Suprapubic skin (tissue), 4 donors: ENCODE measurements at regions not wholly inside any gene's neighbourhood (a gene's known extent, or its start where the extent isn't known, plus 50 kb on each side); places are given as distances from the start of the nearest gene placed in this dataset.

Experiments
- DNase-seq, 2 donors: peaks; one replicate each; pipeline ENCODE4 v3.0.0-alpha.2; 2019; ENCODE audit warnings: low spot score in 2 of 2
- H3K27ac ChIP-seq: fragments of 200-600 bp; sonication (generic); one replicate; pipeline ENCODE4 v1.5.1; 2019
- H3K27me3 ChIP-seq: fragments of 200-600 bp; sonication (generic); one replicate; pipeline ENCODE4 v1.5.1; 2019
- H3K36me3 ChIP-seq: fragments of 200-600 bp; sonication (generic); one replicate; pipeline ENCODE4 v1.5.1; 2019
- H3K4me1 ChIP-seq: fragments of 200-600 bp; sonication (generic); one replicate; pipeline ENCODE4 v1.5.1; 2019
- H3K4me3 ChIP-seq: fragments of 200-600 bp; sonication (generic); one replicate; pipeline ENCODE4 v1.5.1; 2019; ENCODE audit warnings: mild to moderate bottlenecking
- H3K9me3 ChIP-seq: fragments of 200-600 bp; sonication (generic); one replicate; pipeline ENCODE4 v1.5.1; 2019
- CTCF ChIP-seq, 2 donors: fragments of 200-600 bp in 1 of 2; fragments of 450-650 bp in 1 of 2; sonication (generic) in 1 of 2; IDR thresholded peaks; one replicate each; pipeline ENCODE4 v1.5.1; 2016 to 2019; ENCODE audit warnings: antibody characterized with exemption in 2 of 2, mild to moderate bottlenecking in 1 of 2, moderate library complexity in 1 of 2
- EP300 ChIP-seq: sonication (generic); formaldehyde crosslinking; IDR thresholded peaks from one replicate; pipeline ENCODE4 v1.6.1; 2017; ENCODE audit warnings: antibody characterized with exemption
- POLR2A ChIP-seq, 2 donors: fragments of 450-650 bp; IDR thresholded peaks; one replicate each; pipeline ENCODE4 v1.6.1; 2017; ENCODE audit warnings: antibody characterized with exemption in 2 of 2, mild to moderate bottlenecking in 2 of 2, moderate library complexity in 2 of 2
- POLR2AphosphoS5 ChIP-seq, 3 donors: sonication (generic); formaldehyde crosslinking; IDR thresholded peaks; one replicate each; pipeline ENCODE4 v1.6.1; 2017; ENCODE audit warnings: antibody characterized with exemption in 3 of 3
- WGBS: methylation state at CpG from one replicate; pipeline ENCODE4 v1.1.5; 2018; 5-methylcytosine and 5-hydroxymethylcytosine counted together

GRCh38 chr2:41966431-41966893 lies 81.4 kb upstream of the PKDCC start:
- no peaks in the 10 kb centered on the region for H3K36me3 ChIP-seq
- peak overlapping the region; percentile 70 for H3K27ac ChIP-seq
- H3K4me1 ChIP-seq, result peaks cover 54% of the 10 kb centered on the region
- WGBS, result 15% methylated on average over 10 of the region's 10 CpGs
- H3K9me3 ChIP-seq, result no peaks in the 10 kb centered on the region
- peak; percentile 93 to 95 for DNase-seq
- H3K4me3 ChIP-seq, result no peak overlapping the region
- TF ChIP-seq POLR2A (IDR thresholded peaks at IDR 0.05), result no peak
- no peak for TF ChIP-seq POLR2AphosphoS5 (IDR thresholded peaks at IDR 0.05)
- no peak for TF ChIP-seq EP300
- no peak for TF ChIP-seq CTCF (IDR thresholded peaks at IDR 0.05)
- peaks cover 3% of the 10 kb centered on the region for H3K27me3 ChIP-seq

- H3K27ac ChIP-seq, result peak overlapping the region; percentile 70
- H3K27me3 ChIP-seq, result peaks cover 3% of the 10 kb centered on the region
- H3K4me3 ChIP-seq, result no peak overlapping the region
- peak in 1 of 3 donors; percentile 36 for TF ChIP-seq POLR2AphosphoS5 (IDR thresholded peaks at IDR 0.05)
- no peak for TF ChIP-seq POLR2A (IDR thresholded peaks at IDR 0.05)
- WGBS, result 51% methylated on average over 5 of the region's 8 CpGs
- no peaks in the 10 kb centered on the region for H3K36me3 ChIP-seq
- H3K9me3 ChIP-seq, result no peaks in the 10 kb centered on the region
- peaks cover 54% of the 10 kb centered on the region for H3K4me1 ChIP-seq
- DNase-seq, result peak; percentile 76 to 85
These were observed 80.9 kb upstream of the PKDCC start for GRCh38 chr2:41966920-41967319.

GRCh38 chr2:41967476-41968181 lies 80.2 kb upstream of the PKDCC start:
- 38% methylated on average over 13 of the region's 13 CpGs for whole genome bisulfite sequencing
- no peak overlapping the region for H3K4me3 ChIP-seq
- no peak for DNase-seq
- TF ChIP-seq CTCF (IDR thresholded peaks at IDR 0.05), result no peak
- TF ChIP-seq POLR2AphosphoS5 (IDR thresholded peaks at IDR 0.05), result no peak
- no peak for TF ChIP-seq POLR2A (IDR thresholded peaks at IDR 0.05)
- TF ChIP-seq EP300, result no peak
- no peaks in the 10 kb centered on the region for H3K36me3 ChIP-seq
- H3K4me1 ChIP-seq, result peaks cover 54% of the 10 kb centered on the region
- no peaks in the 10 kb centered on the region for H3K27me3 ChIP-seq
- H3K9me3 ChIP-seq, result no peaks in the 10 kb centered on the region
- peak overlapping the region; percentile 70 for H3K27ac ChIP-seq

- no peak for TF ChIP-seq CTCF (IDR thresholded peaks at IDR 0.05)
- no peak for TF ChIP-seq POLR2AphosphoS5 (IDR thresholded peaks at IDR 0.05)
- no peak for TF ChIP-seq POLR2A (IDR thresholded peaks at IDR 0.05)
- TF ChIP-seq EP300, result no peak
- WGBS, result 52% methylated on average over 2 of the region's 2 CpGs
- no peaks in the 10 kb centered on the region for H3K27me3 ChIP-seq
- no peak for DNase-seq
- H3K4me3 ChIP-seq, result no peak overlapping the region
- H3K36me3 ChIP-seq, result no peaks in the 10 kb centered on the region
- H3K27ac ChIP-seq, result peak overlapping the region; percentile 70
- H3K4me1 ChIP-seq, result peaks cover 52% of the 10 kb centered on the region
- no peaks in the 10 kb centered on the region for H3K9me3 ChIP-seq
These were observed 79.6 kb upstream of the PKDCC start for GRCh38 chr2:41968182-41968578.

- Histone ChIP-seq H3K27ac (no peak overlapping the region), H3K27me3 (no peaks in the 10 kb centered on the region), H3K4me1 (peaks cover 23% of the 10 kb centered on the region), H3K4me3 (no peak overlapping the region), H3K36me3 (no peaks in the 10 kb centered on the region), H3K9me3 (no peaks in the 10 kb centered on the region)
- 66% methylated on average over 7 of the region's 8 CpGs for WGBS
- peak in 1 of 2 donors; percentile 71 for DNase-seq
- TF ChIP-seq EP300 (no peak), CTCF (IDR thresholded peaks at IDR 0.05) (no peak), POLR2A (IDR thresholded peaks at IDR 0.05) (no peak), POLR2AphosphoS5 (IDR thresholded peaks at IDR 0.05) (no peak)
These were observed 76.7 kb upstream of the PKDCC start for GRCh38 chr2:41970988-41971660.
